ENCODE measurements at regions not wholly inside any gene's neighbourhood (a gene's known extent, or its start where the extent isn't known, plus 50 kb on each side); places are given as distances from the start of the nearest gene placed in this dataset.
A peak's percentile ranks its signal among the peaks of the same experiment; 100 is the strongest.

DNA sequence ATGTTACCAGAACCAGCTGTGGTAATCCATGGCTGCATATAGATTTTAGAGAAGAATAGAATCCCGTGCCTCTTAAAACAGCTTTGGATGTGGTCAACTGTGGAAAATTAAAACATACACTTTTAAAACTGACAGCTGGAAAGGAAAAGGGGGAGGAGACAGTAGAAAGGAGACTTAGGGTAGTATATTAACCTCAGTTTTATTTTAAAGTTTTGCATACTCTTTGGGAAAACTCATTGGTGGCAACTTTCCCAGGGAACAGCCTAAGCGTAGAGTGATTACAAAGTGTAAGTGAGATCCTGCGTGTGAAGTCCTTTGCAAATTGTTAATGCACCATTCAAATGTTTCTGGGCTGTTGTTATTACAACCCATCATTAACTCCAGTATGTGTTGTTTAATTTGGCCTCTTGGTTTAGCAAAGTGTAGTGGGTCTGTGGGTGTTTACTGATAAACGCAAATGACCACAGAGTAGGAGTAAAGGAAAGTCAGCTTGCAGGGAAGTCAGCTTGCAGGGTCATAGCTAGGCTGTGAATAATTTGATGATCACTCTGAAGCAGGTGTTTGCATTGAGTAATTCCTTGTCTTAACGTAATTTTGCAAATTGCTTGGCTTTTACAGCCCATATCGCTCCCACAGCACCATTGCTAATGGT, 88.0 kb upstream of the DBX1 start:
- no peaks in the 10 kb centered on the region for H3K36me3 ChIP-seq (ENCODE audit: control insufficient read depth in 2 of 2, insufficient read depth in 1 of 2, low read length in 2 of 2)
- ChIA-PET POLR2A (no interaction called here), CTCF (interaction anchor here (0.7 to 0.8 kb wide), 2 partner anchors 120 to 199 kb away, joined by 3 read pairs; no protein-coding TSS in a partner anchor)
- H3K4me3 ChIP-seq (ENCODE audit: low read depth, low read length) = no peak overlapping the region
- H3K9me3 ChIP-seq (ENCODE audit: control insufficient read depth, insufficient read depth, low read depth, low read length) = no peaks in the 10 kb centered on the region
- TF ChIP-seq, protein P1, sequence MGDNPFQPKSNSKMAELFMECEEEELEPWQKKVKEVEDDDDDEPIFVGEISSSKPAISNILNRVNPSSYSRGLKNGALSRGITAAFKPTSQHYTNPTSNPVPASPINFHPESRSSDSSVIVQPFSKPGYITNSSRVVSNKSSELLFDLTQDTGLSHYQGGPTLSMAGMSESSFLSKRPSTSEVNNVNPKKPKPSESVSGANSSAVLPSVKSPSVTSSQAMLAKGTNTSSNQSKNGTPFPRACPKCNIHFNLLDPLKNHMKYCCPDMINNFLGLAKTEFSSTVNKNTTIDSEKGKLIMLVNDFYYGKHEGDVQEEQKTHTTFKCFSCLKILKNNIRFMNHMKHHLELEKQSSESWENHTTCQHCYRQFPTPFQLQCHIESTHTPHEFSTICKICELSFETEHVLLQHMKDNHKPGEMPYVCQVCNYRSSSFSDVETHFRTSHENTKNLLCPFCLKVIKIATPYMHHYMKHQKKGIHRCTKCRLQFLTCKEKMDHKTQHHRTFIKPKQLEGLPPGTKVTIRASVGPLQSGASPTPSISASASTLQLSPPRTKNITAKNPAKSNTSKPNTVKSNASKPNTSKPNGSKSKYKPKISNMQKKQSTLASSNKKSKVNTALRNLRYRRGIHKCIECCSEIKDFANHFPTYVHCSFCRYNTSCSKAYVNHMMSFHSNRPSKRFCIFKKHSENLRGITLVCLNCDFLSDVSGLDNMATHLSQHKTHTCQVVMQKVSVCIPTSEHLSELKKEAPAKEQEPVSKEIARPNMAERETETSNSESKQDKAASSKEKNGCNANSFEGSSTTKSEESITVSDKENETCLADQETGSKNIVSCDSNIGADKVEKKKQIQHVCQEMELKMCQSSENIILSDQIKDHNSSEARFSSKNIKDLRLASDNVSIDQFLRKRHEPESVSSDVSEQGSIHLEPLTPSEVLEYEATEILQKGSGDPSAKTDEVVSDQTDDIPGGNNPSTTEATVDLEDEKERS (tag by site-specific recombination; IDR thresholded peaks at IDR 0.05) = no peak
- TF ChIP-seq ZNF426 (tag by site-specific recombination; IDR thresholded peaks at IDR 0.05) (no peak), PRDM6 (tag by site-specific recombination; IDR thresholded peaks at IDR 0.05) (0 out of 2 replicates have a peak, but pooled peaks have one; percentile 20), OSR2 (tag by site-specific recombination; IDR thresholded peaks at IDR 0.05) (peak; percentile 35; the same call in 1 of the 2 replicates), ZFHX2 (tag by site-specific recombination; conservative IDR thresholded peaks at IDR 0.05) (peak; percentile 81), SP7 (tag by site-specific recombination; IDR thresholded peaks at IDR 0.05) (peak; percentile 77), EGR2 (tag by site-specific recombination; IDR thresholded peaks at IDR 0.05; ENCODE audit: low read depth) (peak; percentile 67)
- peaks cover 9% of the 10 kb centered on the region for H3K4me1 ChIP-seq (ENCODE audit: control insufficient read depth, insufficient read depth, low read length)
- H3K27ac ChIP-seq (ENCODE audit: extremely low read depth, low read depth, low read length) = no peak overlapping the region

GRCh38 chr11:20247591-20248007, 87.3 kb upstream of the DBX1 start:
- H3K4me1 ChIP-seq (ENCODE audit: control insufficient read depth, insufficient read depth, low read length) = peaks cover 9% of the 10 kb centered on the region
- no peak for TF ChIP-seq ZNF660 (tag by site-specific recombination; IDR thresholded peaks at IDR 0.05)
- no peak for TF ChIP-seq ZNF2 (tag by site-specific recombination; IDR thresholded peaks at IDR 0.05)
- TF ChIP-seq ZNF654 (tag by site-specific recombination; IDR thresholded peaks at IDR 0.05; ENCODE audit: low read depth) = no peak
- TF ChIP-seq BCL6B (tag by site-specific recombination; IDR thresholded peaks at IDR 0.05) = no peak
- no peak for TF ChIP-seq ZNF10 (tag by site-specific recombination; IDR thresholded peaks at IDR 0.05)
- no peak for TF ChIP-seq PRDM4 (tag by site-specific recombination; IDR thresholded peaks at IDR 0.05)
- no peak for TF ChIP-seq SCRT1 (tag by site-specific recombination; IDR thresholded peaks at IDR 0.05; ENCODE audit: borderline replicate concordance)
- no peak for TF ChIP-seq ATF2 (tag by site-specific recombination; IDR thresholded peaks at IDR 0.05; ENCODE audit: low read depth)
- H3K9me3 ChIP-seq (ENCODE audit: control insufficient read depth, insufficient read depth, low read depth, low read length) = no peaks in the 10 kb centered on the region
- CTCF ChIA-PET = interaction anchor here (0.5 to 0.8 kb wide), 2 partner anchors 199 to 294 kb away, joined by 3 read pairs; no protein-coding TSS in a partner anchor
- no peak overlapping the region for H3K4me3 ChIP-seq (ENCODE audit: low read depth, low read length)
- POLR2A ChIA-PET = no interaction called here
- no peak overlapping the region for H3K27ac ChIP-seq (ENCODE audit: extremely low read depth, low read depth, low read length)
- no peaks in the 10 kb centered on the region for H3K36me3 ChIP-seq (ENCODE audit: control insufficient read depth in 2 of 2, insufficient read depth in 1 of 2, low read length in 2 of 2)
